Astrocyte (in vitro differentiated cells and primary cell): ENCODE measurements at regions not wholly inside any gene's neighbourhood (a gene's known extent, or its start where the extent isn't known, plus 50 kb on each side); places are given as distances from the start of the nearest gene placed in this dataset.

Experiments used
- EZH2 ChIP-seq: IDR thresholded peaks from 2 replicates; pipeline ENCODE4 v1.6.1; 2012; ENCODE audit warnings: mild to moderate bottlenecking, low read length, inconsistent platforms; ENCODE audit not compliant: insufficient read depth
- TF ChIP-seq, protein P1 (sequence below): IDR thresholded peaks from 2 replicates; pipeline ENCODE4 v1.5.1; 2011; ENCODE audit warnings: low read depth, mild to moderate bottlenecking, inconsistent platforms, low read length, moderate library complexity; ENCODE audit not compliant: insufficient read depth

DNA sequence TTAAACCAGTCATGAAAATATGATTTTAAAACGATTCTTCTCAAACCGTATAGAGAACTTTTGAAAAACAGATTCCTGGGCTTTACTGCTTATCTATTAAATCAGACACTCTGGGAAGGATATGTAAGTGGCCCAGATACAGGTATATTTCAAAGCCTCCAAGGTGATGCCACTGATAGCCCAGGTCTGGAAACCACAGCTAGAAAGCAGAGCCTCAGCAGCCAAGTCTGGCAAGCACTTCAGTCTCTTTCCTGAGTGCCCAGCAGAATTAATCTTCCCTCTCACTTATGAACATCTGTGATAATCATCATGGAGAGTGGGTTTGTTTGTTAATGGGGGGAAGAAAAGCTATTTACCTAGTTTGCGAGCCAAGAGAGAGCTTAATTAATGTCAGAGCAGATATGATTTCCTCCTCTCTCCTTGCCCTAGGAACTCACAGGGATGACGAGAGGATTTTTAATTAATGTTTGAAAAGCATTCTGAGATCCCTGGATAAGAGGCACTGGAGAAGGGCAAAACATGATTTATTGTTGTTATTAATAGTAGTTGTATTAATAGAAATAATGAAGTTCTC lies 368.4 kb downstream of the TLE1 start:
- TF ChIP-seq, protein P1, sequence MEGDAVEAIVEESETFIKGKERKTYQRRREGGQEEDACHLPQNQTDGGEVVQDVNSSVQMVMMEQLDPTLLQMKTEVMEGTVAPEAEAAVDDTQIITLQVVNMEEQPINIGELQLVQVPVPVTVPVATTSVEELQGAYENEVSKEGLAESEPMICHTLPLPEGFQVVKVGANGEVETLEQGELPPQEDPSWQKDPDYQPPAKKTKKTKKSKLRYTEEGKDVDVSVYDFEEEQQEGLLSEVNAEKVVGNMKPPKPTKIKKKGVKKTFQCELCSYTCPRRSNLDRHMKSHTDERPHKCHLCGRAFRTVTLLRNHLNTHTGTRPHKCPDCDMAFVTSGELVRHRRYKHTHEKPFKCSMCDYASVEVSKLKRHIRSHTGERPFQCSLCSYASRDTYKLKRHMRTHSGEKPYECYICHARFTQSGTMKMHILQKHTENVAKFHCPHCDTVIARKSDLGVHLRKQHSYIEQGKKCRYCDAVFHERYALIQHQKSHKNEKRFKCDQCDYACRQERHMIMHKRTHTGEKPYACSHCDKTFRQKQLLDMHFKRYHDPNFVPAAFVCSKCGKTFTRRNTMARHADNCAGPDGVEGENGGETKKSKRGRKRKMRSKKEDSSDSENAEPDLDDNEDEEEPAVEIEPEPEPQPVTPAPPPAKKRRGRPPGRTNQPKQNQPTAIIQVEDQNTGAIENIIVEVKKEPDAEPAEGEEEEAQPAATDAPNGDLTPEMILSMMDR = no peak
- TF ChIP-seq EZH2 = no peak
